WTC11 (cell line): ENCODE measurements at regions not wholly inside any gene's neighbourhood (a gene's known extent, or its start where the extent isn't known, plus 50 kb on each side); places are given as distances from the start of the nearest gene placed in this dataset.
A peak's percentile ranks its signal among the peaks of the same experiment; 100 is the strongest.

ENCODE experiments used
- ATAC-seq: fragments of 200-7000 bp; cut with Tn5 transposase; 2 replicates; pipeline ENCODE4 v1.10.0; 2021; ENCODE audit warnings: mild to moderate bottlenecking, moderate library complexity
- CTCF ChIA-PET: fragments of 300-600 bp; sonication (Branson Sonifier 250); formaldehyde crosslinking; loops from one replicate; lab custom pipeline; 2021; ENCODE audit warnings: antibody characterized with exemption; lab: Charles Lee
- POLR2A ChIA-PET: fragments of 350-600 bp; sonication (Branson Sonifier 250); formaldehyde crosslinking; loops from one replicate; lab custom pipeline; 2021; ENCODE audit warnings: antibody characterized with exemption; lab: Charles Lee
- DNase-seq: peaks from one replicate; pipeline ENCODE4 v3.0.0; 2021; ENCODE audit warnings: low spot score
- H3K27ac Mint-ChIP-seq: 2 replicates; pipeline ENCODE4 v1.8.0; 2021; ENCODE audit warnings: mixed read lengths
- H3K27me3 Mint-ChIP-seq: 2 replicates; pipeline ENCODE4 v1.8.0; 2021; ENCODE audit warnings: low read depth, mild to moderate bottlenecking, moderate library complexity, mixed read lengths
- H3K36me3 Mint-ChIP-seq: 2 replicates; pipeline ENCODE4 v1.8.0; 2021; ENCODE audit warnings: mixed read lengths
- H3K4me1 Mint-ChIP-seq: 2 replicates; pipeline ENCODE4 v1.8.0; 2022; ENCODE audit warnings: mixed read lengths
- H3K4me3 Mint-ChIP-seq: 2 replicates; pipeline ENCODE4 v1.8.0; 2021; ENCODE audit warnings: mild to moderate bottlenecking, moderate library complexity, mixed read lengths
- H3K9me3 Mint-ChIP-seq: 2 replicates; pipeline ENCODE4 v1.8.0; 2021; ENCODE audit warnings: mixed read lengths
- AR ChIP-seq: fragments of 250-450 bp; sonication (Bioruptor Pico); IDR thresholded peaks from 2 replicates; pipeline ENCODE4 v1.9.0; 2021; ENCODE audit warnings: mild to moderate bottlenecking
- ATF1 ChIP-seq: sonication (generic); formaldehyde crosslinking; IDR thresholded peaks from 2 replicates; pipeline ENCODE4 v1.8.1; 2023; ENCODE audit warnings: mild to moderate bottlenecking, moderate library complexity, missing genetic modification reagents
- ATF6 ChIP-seq: sonication (generic); formaldehyde crosslinking; IDR thresholded peaks from 2 replicates; pipeline ENCODE4 v1.8.1; 2023; ENCODE audit warnings: mild to moderate bottlenecking, missing genetic modification reagents
- GRHL2 ChIP-seq: fragments of 250-450 bp; sonication (Bioruptor Pico); IDR thresholded peaks from 2 replicates; pipeline ENCODE4 v1.8.0; 2022; ENCODE audit warnings: mild to moderate bottlenecking, moderate library complexity; ENCODE audit not compliant: insufficient replicate concordance, severe bottlenecking
- IRF1 ChIP-seq: sonication (generic); formaldehyde crosslinking; IDR thresholded peaks from 2 replicates; pipeline ENCODE4 v1.8.0; 2023; ENCODE audit warnings: missing genetic modification reagents
- IRF2 ChIP-seq: sonication (generic); formaldehyde crosslinking; IDR thresholded peaks from 2 replicates; pipeline ENCODE4 v1.8.0; 2022; ENCODE audit warnings: low read depth, missing genetic modification reagents, borderline replicate concordance
- JAZF1 ChIP-seq: fragments of 250-450 bp; sonication (Bioruptor Pico); IDR thresholded peaks from 2 replicates; pipeline ENCODE4 v1.9.0; 2021; ENCODE audit warnings: moderate library complexity, mild to moderate bottlenecking, inconsistent platforms
- KAT7 ChIP-seq: sonication (generic); formaldehyde crosslinking; IDR thresholded peaks from 2 replicates; pipeline ENCODE4 v1.8.1; 2023; ENCODE audit warnings: missing genetic modification reagents, mild to moderate bottlenecking, borderline replicate concordance
- NFE2L1 ChIP-seq: sonication (generic); formaldehyde crosslinking; IDR thresholded peaks from 2 replicates; pipeline ENCODE4 v1.8.1; 2023; ENCODE audit warnings: missing genetic modification reagents
- NR2C2 ChIP-seq: sonication (generic); formaldehyde crosslinking; IDR thresholded peaks from 2 replicates; pipeline ENCODE4 v1.8.0; 2022; ENCODE audit warnings: mild to moderate bottlenecking, missing genetic modification reagents
- NR3C1 ChIP-seq: sonication (generic); formaldehyde crosslinking; conservative IDR thresholded peaks from 2 replicates; pipeline ENCODE4 v1.8.1; 2023; ENCODE audit warnings: low read depth, mild to moderate bottlenecking, missing genetic modification reagents
- PREB ChIP-seq: sonication (generic); formaldehyde crosslinking; IDR thresholded peaks from 2 replicates; pipeline ENCODE4 v1.8.1; 2022; ENCODE audit warnings: mild to moderate bottlenecking, missing genetic modification reagents, moderate library complexity, borderline replicate concordance
- PRRX2 ChIP-seq: fragments of 250-450 bp; sonication (Bioruptor Pico); IDR thresholded peaks from 2 replicates; pipeline ENCODE4 v1.8.0; 2021; ENCODE audit warnings: mild to moderate bottlenecking
- SMAD3 ChIP-seq: sonication (generic); formaldehyde crosslinking; IDR thresholded peaks from 2 replicates; pipeline ENCODE4 v1.8.0; 2022; ENCODE audit warnings: missing genetic modification reagents, mild to moderate bottlenecking, borderline replicate concordance
- SMAD4 ChIP-seq: sonication (generic); formaldehyde crosslinking; IDR thresholded peaks from 2 replicates; pipeline ENCODE4 v1.8.0; 2022; ENCODE audit warnings: mild to moderate bottlenecking, missing genetic modification reagents
- STAT6 ChIP-seq: sonication (generic); formaldehyde crosslinking; conservative IDR thresholded peaks from 2 replicates; pipeline ENCODE4 v1.8.1; 2023; ENCODE audit warnings: mild to moderate bottlenecking, low read depth, missing genetic modification reagents, moderate library complexity
- USF1 ChIP-seq: sonication (generic); formaldehyde crosslinking; IDR thresholded peaks from 2 replicates; pipeline ENCODE4 v1.8.0; 2022; ENCODE audit warnings: mild to moderate bottlenecking, missing genetic modification reagents
- ZNF138 ChIP-seq: sonication (generic); formaldehyde crosslinking; conservative IDR thresholded peaks from 2 replicates; pipeline ENCODE4 v1.8.1; 2022; ENCODE audit warnings: mild to moderate bottlenecking, moderate library complexity, missing genetic modification reagents
- ZNF281 ChIP-seq: sonication (generic); formaldehyde crosslinking; IDR thresholded peaks from 2 replicates; pipeline ENCODE4 v1.8.0; 2023; ENCODE audit warnings: mild to moderate bottlenecking, missing genetic modification reagents
- ZNF512 ChIP-seq: sonication (generic); formaldehyde crosslinking; IDR thresholded peaks from 2 replicates; pipeline ENCODE4 v1.8.1; 2022; ENCODE audit warnings: missing genetic modification reagents, borderline replicate concordance
- ZNF671 ChIP-seq: fragments of 250-450 bp; sonication (Bioruptor Pico); IDR thresholded peaks from 2 replicates; pipeline ENCODE4 v1.8.0; 2021; ENCODE audit warnings: mild to moderate bottlenecking

- Mint-ChIP-seq H3K9me3 (peaks cover 25% of the 10 kb centered on the region), H3K36me3 (no peaks in the 10 kb centered on the region), H3K4me3 (no peak overlapping the region), H3K27me3 (no peaks in the 10 kb centered on the region), H3K4me1 (peaks cover 9% of the 10 kb centered on the region), H3K27ac (no peak overlapping the region)
- CTCF ChIA-PET, result no interaction called here
- POLR2A ChIA-PET, result no interaction called here
- no peak for TF ChIP-seq PRRX2 (CRISPR knock-in tag)
- no peak for TF ChIP-seq JAZF1 (CRISPR knock-in tag)
- no peak for TF ChIP-seq ATF1
- no peak for TF ChIP-seq PREB (CRISPR knock-in tag)
- TF ChIP-seq ZNF671 (CRISPR knock-in tag), result no peak
- no peak for TF ChIP-seq SMAD4 (CRISPR knock-in tag)
- ATAC-seq, result 0 out of 2 replicates have a peak, but pooled peaks have one; percentile 24
- no peak for DNase-seq
Observed at GRCh38 chr4:14602206-14602605, 400.1 kb upstream of the CPEB2 start.

GRCh38 chr4:14607001-14607400, 395.3 kb upstream of the CPEB2 start:
- Mint-ChIP-seq H3K9me3 (peaks cover 15% of the 10 kb centered on the region), H3K27ac (no peak overlapping the region), H3K36me3 (no peaks in the 10 kb centered on the region), H3K27me3 (no peaks in the 10 kb centered on the region), H3K4me3 (no peak overlapping the region), H3K4me1 (peaks cover 5% of the 10 kb centered on the region)
- POLR2A ChIA-PET, result no interaction called here
- DNase-seq (no peak), ATAC-seq (no peak)
- CTCF ChIA-PET, result interaction anchor here (1.3 kb wide), 1 partner anchor 10 kb away, joined by 3 read pairs; no protein-coding TSS in a partner anchor
- TF ChIP-seq ATF6 (CRISPR knock-in tag) (no peak), KAT7 (no peak), AR (CRISPR knock-in tag) (no peak), ZNF138 (no peak), IRF2 (CRISPR knock-in tag) (no peak), NR3C1 (CRISPR knock-in tag) (no peak), SMAD3 (CRISPR knock-in tag) (no peak), IRF1 (CRISPR knock-in tag) (no peak), NR2C2 (CRISPR knock-in tag) (no peak), ZNF281 (CRISPR knock-in tag) (no peak), STAT6 (CRISPR knock-in tag) (no peak), NFE2L1 (no peak), USF1 (no peak), GRHL2 (no peak), ZNF512 (no peak)
